Fibroblast of mammary gland (primary cell): ENCODE measurements at regions not wholly inside any gene's neighbourhood (a gene's known extent, or its start where the extent isn't known, plus 50 kb on each side); places are given as distances from the start of the nearest gene placed in this dataset.

ENCODE experiments used
- DNase-seq: peaks from one replicate; pipeline ENCODE4 v3.0.0-alpha.2; 2010; ENCODE audit warnings: low read depth
- H3K4me3 ChIP-seq: 2 replicates; pipeline ENCODE4 v1.5.1; 2011; ENCODE audit warnings: low read depth, mild to moderate bottlenecking, low read length, moderate library complexity; ENCODE audit not compliant: control insufficient read depth
- CTCF ChIP-seq: conservative IDR thresholded peaks from 2 replicates; pipeline ENCODE4 v1.5.1; 2011; ENCODE audit warnings: low read depth, low read length, inconsistent platforms; ENCODE audit not compliant: control insufficient read depth, insufficient read depth

- peak; percentile 68 for DNase-seq
- TF ChIP-seq CTCF, result no peak
- H3K4me3 ChIP-seq, result peak overlapping the region; percentile 90
These were observed 93.7 kb upstream of the PRDM1 start for GRCh38 chr6:105992315-105992961.

DNA sequence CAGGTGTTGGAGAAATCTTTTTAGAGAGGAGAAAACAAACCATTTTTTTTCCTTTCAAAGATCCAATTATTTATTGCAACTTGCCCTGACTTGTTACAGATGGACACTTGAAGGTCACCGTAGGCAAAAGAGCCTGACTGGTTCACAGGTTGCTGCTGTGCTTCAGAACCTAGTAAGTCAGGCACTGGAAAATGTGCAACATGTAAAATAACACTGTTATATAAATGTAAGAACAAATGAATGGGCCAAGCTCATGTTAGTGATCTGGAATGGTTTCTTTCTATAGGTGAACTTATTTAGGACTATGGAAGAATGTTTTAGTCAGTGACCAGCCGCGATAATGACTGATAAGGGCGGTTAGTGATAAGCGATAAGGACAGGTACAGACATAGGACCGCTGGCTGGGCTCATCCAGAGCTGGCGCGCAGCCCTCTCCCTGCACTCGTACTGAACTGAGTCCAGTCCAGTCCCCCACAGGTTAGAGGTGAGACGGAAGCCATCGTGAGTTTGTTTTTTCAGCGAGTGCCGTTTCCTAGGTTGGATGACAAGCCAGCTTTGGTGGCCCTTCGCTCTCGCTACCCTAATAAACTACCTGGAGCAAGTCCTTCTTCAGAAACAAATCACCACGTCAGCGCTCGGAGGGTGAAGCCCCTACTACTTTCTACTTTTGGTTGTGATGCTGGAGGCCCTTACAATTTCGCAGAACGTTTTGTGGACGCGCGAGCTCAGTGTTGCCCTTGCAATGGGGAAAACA is 94.4 kb upstream of the PRDM1 start:
- DNase-seq, result no peak
- peak overlapping the region; percentile 90 for H3K4me3 ChIP-seq
- no peak for TF ChIP-seq CTCF

GRCh38 chr6:105990151-105990550 is 96.0 kb upstream of the PRDM1 start:
- TF ChIP-seq CTCF, result no peak
- DNase-seq, result no peak
- no peak overlapping the region for H3K4me3 ChIP-seq

DNA sequence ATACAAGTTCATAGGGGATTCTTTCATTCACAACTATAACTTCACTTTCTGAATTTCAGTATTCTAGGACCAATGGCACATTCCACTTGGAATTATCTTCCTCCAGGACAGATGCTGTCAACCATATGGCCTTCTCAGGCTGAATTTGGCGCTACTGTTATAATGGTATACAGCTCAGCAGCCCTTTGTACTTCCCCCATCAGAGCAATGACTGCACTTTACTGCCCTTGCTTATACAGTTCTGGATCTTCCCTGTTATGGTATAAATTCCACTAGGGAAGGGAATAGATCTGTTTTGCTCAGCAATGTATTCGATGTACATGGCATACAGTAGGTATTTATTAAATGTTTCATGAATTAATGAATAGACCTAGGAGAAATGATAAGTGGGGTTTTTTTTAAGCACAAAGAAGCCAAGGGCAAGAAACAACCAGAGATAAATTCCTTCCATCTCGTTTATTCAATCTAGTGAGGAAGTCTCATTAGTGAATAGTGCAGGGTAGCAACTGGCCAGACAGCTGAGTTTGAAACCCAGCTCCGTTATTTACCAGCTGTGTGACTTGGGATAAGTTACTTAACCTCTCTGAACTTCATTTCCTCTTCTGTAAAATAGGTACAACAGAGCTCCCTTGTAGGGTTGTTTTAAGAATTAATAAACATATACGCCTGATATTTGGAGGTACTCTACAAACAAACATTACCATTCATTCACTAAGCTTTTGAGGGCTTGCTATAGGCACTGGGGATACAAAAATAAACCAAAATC is 97.1 kb upstream of the PRDM1 start:
- DNase-seq, result no peak

DNA sequence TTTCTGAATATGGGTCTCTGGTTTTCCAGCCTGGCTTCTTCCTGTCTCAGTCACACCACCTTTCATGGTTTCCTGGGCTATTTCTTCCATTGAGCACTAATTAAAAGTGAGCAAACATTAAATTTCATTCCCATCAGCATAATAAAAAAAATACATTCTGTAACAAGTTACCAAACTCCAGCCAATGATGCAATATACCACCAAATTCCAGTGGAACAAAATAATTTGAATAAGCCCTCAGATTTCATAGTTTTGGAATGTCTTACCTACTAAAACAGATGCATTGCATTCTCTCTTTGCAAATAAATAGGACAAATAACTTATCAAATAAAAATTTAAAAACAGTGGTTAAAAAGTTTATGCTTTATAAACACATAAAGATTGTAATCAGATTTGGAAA is 97.8 kb upstream of the PRDM1 start:
- DNase-seq, result no peak
- no peak overlapping the region for H3K4me3 ChIP-seq
- no peak for TF ChIP-seq CTCF

More for the DNA sequence above, 97.1 kb upstream of the PRDM1 start:
- no peak for TF ChIP-seq CTCF
- H3K4me3 ChIP-seq, result no peak overlapping the region

DNA sequence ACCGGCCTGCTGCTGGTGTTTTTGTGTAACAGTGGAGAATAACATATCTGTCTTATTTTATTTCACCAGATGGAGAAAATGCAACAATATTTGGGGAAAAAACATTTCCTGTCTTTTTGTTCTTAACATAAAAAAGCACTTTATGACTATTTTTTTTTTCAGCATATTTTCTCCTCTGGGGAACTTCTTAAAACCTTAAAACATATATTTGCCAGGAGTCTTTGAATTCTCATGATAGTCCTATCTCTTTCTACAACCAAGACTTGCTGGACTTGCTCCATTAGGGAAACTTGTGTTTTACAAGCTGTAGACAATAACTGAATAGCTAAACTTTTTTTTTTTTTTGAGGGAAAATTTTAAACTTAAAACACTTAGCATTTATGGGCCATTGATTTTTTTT is 98.6 kb upstream of the PRDM1 start:
- H3K4me3 ChIP-seq, result no peak overlapping the region
- TF ChIP-seq CTCF, result no peak
- no peak for DNase-seq
